ENCODE measurements at regions not wholly inside any gene's neighbourhood (a gene's known extent, or its start where the extent isn't known, plus 50 kb on each side); places are given as distances from the start of the nearest gene placed in this dataset.

DNA sequence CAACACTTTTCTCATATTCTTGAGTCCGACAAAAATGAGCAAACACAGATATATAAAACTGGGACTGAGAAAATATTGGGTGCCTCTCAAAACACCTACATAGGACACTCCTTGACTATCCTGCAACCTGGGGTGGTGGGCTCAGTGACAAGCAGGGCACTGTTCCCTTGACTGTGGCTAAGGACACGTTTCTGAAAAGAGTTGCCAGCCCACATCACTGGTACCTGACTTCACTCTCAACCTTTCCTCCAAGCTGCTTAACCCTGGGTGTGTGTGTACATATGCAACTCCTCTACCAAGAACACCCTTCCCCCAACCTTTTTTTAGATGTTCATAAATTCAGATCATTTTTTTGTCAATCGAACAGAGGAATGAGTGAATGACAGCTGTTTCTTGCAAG, 148.7 kb downstream of the ACTL7B start:
- Histone ChIP-seq H3K79me1 (ENCODE audit: insufficient read depth, low read depth, low read length, poor library complexity, severe bottlenecking) (no peaks in the 10 kb centered on the region), H2AK5ac (ENCODE audit: insufficient read length, low read length) (no peak overlapping the region), H3K79me2 (ENCODE audit: insufficient read depth, low read length) (no peaks in the 10 kb centered on the region), H3K56ac (ENCODE audit: insufficient read length, low read depth, low read length) (no peak overlapping the region), H3K9ac (ENCODE audit: extremely low read depth, insufficient read length, low read length) (no peak overlapping the region), H2BK5ac (ENCODE audit: insufficient read length, low read length) (no peak overlapping the region), H4K8ac (replicated peaks; ENCODE audit: insufficient read length, low read depth, low read length) (no peak overlapping the region), H2AFZ (ENCODE audit: low read length) (no peak overlapping the region), H3K23ac (ENCODE audit: insufficient read length, low read depth, low read length) (no peak overlapping the region), H3K9me3 (ENCODE audit: control insufficient read depth, low read depth, low read length) (no peaks in the 10 kb centered on the region), H2BK20ac (ENCODE audit: low read depth, low read length, poor library complexity, severe bottlenecking) (no peak overlapping the region), H3K27me3 (ENCODE audit: insufficient read depth, low read length) (no peaks in the 10 kb centered on the region), H3K4me2 (ENCODE audit: insufficient read depth, insufficient read length, low read length) (no peak overlapping the region), H3T11ph (ENCODE audit: low read length) (no peak overlapping the region), H3K4ac (ENCODE audit: low read depth, low read length) (no peak overlapping the region), H4K5ac (ENCODE audit: insufficient read length, low read depth, low read length) (no peak overlapping the region), H2BK12ac (ENCODE audit: insufficient read length, low read depth, low read length) (no peak overlapping the region), H3K23me2 (ENCODE audit: insufficient read length, low read depth, low read length, poor library complexity, severe bottlenecking) (no peaks in the 10 kb centered on the region), H3K27ac (ENCODE audit: insufficient read length, low read depth, low read length) (no peak overlapping the region), H4K91ac (ENCODE audit: insufficient read length, low read depth, low read length) (no peak overlapping the region), H3K4me1 (ENCODE audit: insufficient read depth, low read length) (no peaks in the 10 kb centered on the region; the same call in 1 of the 2 replicates), H2BK15ac (ENCODE audit: low read depth, low read length) (no peak overlapping the region), H4K20me1 (ENCODE audit: control insufficient read depth, insufficient read depth, insufficient read length) (no peaks in the 10 kb centered on the region), H3K14ac (ENCODE audit: insufficient read depth, low read length) (no peak overlapping the region), H3K18ac (ENCODE audit: insufficient read length, low read depth, low read length) (no peak overlapping the region), H2BK120ac (ENCODE audit: low read depth, low read length, poor library complexity, severe bottlenecking) (no peak overlapping the region)
- Mint-ChIP-seq H3K4me3 (no peak overlapping the region), H3K27ac (no peak overlapping the region), H3K9me3 (no peaks in the 10 kb centered on the region; a peak in 1 of 5 replicates), H3K27me3 (ENCODE audit: low read depth) (no peaks in the 10 kb centered on the region), H3K4me1 (peaks cover 9% of the 10 kb centered on the region in 2 experiments), H3K36me3 (ENCODE audit: insufficient read depth in 1 of 3, low read depth in 3 of 3) (peaks cover 0 to 2% (median 0%) of the 10 kb centered on the region in 3 experiments; a peak in 1 of 7 replicates)
- TF ChIP-seq, protein P1, sequence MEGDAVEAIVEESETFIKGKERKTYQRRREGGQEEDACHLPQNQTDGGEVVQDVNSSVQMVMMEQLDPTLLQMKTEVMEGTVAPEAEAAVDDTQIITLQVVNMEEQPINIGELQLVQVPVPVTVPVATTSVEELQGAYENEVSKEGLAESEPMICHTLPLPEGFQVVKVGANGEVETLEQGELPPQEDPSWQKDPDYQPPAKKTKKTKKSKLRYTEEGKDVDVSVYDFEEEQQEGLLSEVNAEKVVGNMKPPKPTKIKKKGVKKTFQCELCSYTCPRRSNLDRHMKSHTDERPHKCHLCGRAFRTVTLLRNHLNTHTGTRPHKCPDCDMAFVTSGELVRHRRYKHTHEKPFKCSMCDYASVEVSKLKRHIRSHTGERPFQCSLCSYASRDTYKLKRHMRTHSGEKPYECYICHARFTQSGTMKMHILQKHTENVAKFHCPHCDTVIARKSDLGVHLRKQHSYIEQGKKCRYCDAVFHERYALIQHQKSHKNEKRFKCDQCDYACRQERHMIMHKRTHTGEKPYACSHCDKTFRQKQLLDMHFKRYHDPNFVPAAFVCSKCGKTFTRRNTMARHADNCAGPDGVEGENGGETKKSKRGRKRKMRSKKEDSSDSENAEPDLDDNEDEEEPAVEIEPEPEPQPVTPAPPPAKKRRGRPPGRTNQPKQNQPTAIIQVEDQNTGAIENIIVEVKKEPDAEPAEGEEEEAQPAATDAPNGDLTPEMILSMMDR (conservative IDR thresholded peaks at IDR 0.05), result no peak
- no peak for DNase-seq
- WGBS (ENCODE audit: extremely low coverage, insufficient read length, low lambda C conversion rate), result no CpG with 5 or more reads among the region's 3 CpGs
